Brain microvascular endothelial cell (primary cell): ENCODE measurements at regions not wholly inside any gene's neighbourhood (a gene's known extent, or its start where the extent isn't known, plus 50 kb on each side); places are given as distances from the start of the nearest gene placed in this dataset.

ENCODE experiments used
- DNase-seq: peaks from one replicate; pipeline ENCODE4 v3.0.0-alpha.2; 2020
- H3K27ac ChIP-seq: fragments of 250-450 bp; sonication (Bioruptor Pico); 2 replicates; pipeline ENCODE4 v1.5.1; 2020; ENCODE audit warnings: mild to moderate bottlenecking, moderate library complexity
- H3K27me3 ChIP-seq: fragments of 250-450 bp; sonication (Bioruptor Pico); replicated peaks from 2 replicates; pipeline ENCODE4 v1.5.1; 2020; ENCODE audit warnings: mild to moderate bottlenecking
- H3K36me3 ChIP-seq: fragments of 250-450 bp; sonication (Bioruptor Pico); replicated peaks from 2 replicates; pipeline ENCODE4 v1.5.1; 2020; ENCODE audit warnings: mild to moderate bottlenecking
- H3K4me3 ChIP-seq: 2 replicates; pipeline ENCODE4 v1.5.1; 2011; ENCODE audit warnings: low read depth, mild to moderate bottlenecking, control low read depth, low read length, moderate library complexity
- CTCF ChIP-seq: IDR thresholded peaks from 2 replicates; pipeline ENCODE4 v1.5.1; 2011; ENCODE audit warnings: low read depth, mild to moderate bottlenecking, moderate library complexity, low read length, control low read depth, inconsistent platforms; ENCODE audit errors: missing control alignments
- in situ Hi-C: cut with HindIII; loops from 2 replicates; pipeline ENCODE4 v1.10.0; 2017; ENCODE audit warnings: low sequenced_read_pairs, low pct_ligation_motif_present

GRCh38 chr9:93820667-93821306 lies 134.4 kb downstream of the BARX1 start:
- in situ Hi-C loops = no loop called here
- TF ChIP-seq CTCF = peak; percentile 15

GRCh38 chr9:93819905-93820304 lies 135.2 kb downstream of the BARX1 start:
- in situ Hi-C loops = no loop called here

More at GRCh38 chr9:93820667-93821306, 134.4 kb downstream of the BARX1 start:
- Histone ChIP-seq H3K36me3 (no peaks in the 10 kb centered on the region), H3K27me3 (no peaks in the 10 kb centered on the region), H3K27ac (no peak overlapping the region), H3K4me3 (no peak overlapping the region)
- DNase-seq = no peak

DNA sequence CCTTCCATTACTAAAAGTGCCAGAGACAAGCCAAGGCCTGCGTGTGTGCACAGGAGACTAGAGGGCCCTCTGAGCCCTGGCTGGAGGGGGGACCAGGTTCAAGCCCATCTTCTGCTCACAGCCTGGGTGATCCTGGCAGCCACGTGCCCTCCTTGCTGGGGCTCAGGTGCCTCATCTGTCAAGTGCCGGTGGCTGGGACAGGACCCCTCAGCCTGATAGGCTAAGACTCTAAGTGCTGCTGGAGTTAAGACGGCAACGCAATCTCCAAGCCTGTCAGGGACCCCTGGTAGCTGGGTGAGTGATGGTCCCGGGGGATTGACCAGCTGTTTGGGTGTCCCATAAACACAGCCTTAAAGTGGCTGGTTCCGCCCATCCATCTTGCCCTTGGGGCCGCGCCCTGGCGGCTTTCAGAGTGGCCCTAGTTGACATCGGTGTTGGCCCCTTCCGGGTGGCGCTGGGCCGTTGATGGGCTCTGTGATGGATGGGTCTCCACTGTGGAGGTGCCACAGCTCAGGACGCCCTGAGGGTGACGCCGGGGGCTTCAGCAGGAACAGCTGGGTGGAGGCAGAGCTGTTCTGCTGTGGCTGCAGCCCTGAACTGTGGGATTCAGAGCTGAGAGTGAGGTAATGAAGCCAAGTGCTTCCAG lies 136.2 kb downstream of the BARX1 start:
- in situ Hi-C loops = no loop called here
- TF ChIP-seq CTCF = no peak
- Histone ChIP-seq H3K4me3 (no peak overlapping the region), H3K27me3 (no peaks in the 10 kb centered on the region), H3K27ac (no peak overlapping the region), H3K36me3 (no peaks in the 10 kb centered on the region)
- DNase-seq = no peak

More at GRCh38 chr9:93819905-93820304, 135.2 kb downstream of the BARX1 start:
- no peak for TF ChIP-seq CTCF
- DNase-seq = no peak
- Histone ChIP-seq H3K36me3 (no peaks in the 10 kb centered on the region), H3K4me3 (no peak overlapping the region), H3K27ac (no peak overlapping the region), H3K27me3 (no peaks in the 10 kb centered on the region)

- Histone ChIP-seq H3K36me3 (no peaks in the 10 kb centered on the region), H3K27ac (no peak overlapping the region), H3K4me3 (no peak overlapping the region), H3K27me3 (no peaks in the 10 kb centered on the region)
- DNase-seq = no peak
- TF ChIP-seq CTCF = no peak
- in situ Hi-C loops = no loop called here
Measured at GRCh38 chr9:93818237-93818636, 136.9 kb downstream of the BARX1 start.

DNA sequence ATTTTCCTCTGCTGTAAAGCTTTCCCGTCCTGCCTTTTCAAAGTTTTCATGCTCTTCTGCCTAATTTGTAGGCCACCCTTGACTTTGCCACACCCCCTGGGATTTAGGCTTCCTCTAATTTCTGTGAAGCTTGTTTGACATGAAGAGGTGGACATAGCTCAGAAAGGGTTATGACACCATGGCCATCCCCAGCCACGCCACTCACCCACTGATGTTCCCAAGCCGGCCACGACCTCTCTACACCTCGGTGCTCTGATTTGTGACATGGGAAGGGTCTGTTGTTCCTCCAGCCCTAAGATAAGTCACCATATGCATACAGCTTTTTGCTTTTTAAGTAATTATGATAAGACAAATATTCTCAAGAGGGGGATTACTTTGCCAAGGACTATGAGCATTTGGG lies 139.5 kb downstream of the BARX1 start:
- no peak for DNase-seq
- H3K27ac ChIP-seq = no peak overlapping the region
- H3K27me3 ChIP-seq = no peaks in the 10 kb centered on the region
- no peak for TF ChIP-seq CTCF
- no peaks in the 10 kb centered on the region for H3K36me3 ChIP-seq
- H3K4me3 ChIP-seq = no peak overlapping the region
- in situ Hi-C loops = no loop called here
